Prostate gland (tissue), 2 donors: ENCODE measurements at regions not wholly inside any gene's neighbourhood (a gene's known extent, or its start where the extent isn't known, plus 50 kb on each side); places are given as distances from the start of the nearest gene placed in this dataset.
"Not testable (repeated sequence)": the region's sequence is repeated elsewhere in the genome, so short reads cannot be mapped to it uniquely, and the experiment has no call there.

Experiments
- POLR2A ChIP-seq: fragments of 450-650 bp; IDR thresholded peaks from one replicate; pipeline ENCODE4 v1.6.1; 2016; ENCODE audit warnings: antibody characterized with exemption, mild to moderate bottlenecking
- POLR2AphosphoS5 ChIP-seq: sonication (generic); formaldehyde crosslinking; IDR thresholded peaks from one replicate; pipeline ENCODE4 v1.6.1; 2017; ENCODE audit warnings: antibody characterized with exemption
- TF ChIP-seq, protein P1 (sequence below), 4 experiments: fragments of 200-600 bp in 2 of 4; fragments of 450-650 bp in 2 of 4; sonication (generic) in 2 of 4; IDR thresholded peaks; 1 replicate in 3 of 4; 2 replicates in 1 of 4; pipeline ENCODE4 v1.5.1; 2016 to 2019; ENCODE audit warnings: antibody characterized with exemption in 4 of 4, mild to moderate bottlenecking in 2 of 4, moderate library complexity in 2 of 4

DNA sequence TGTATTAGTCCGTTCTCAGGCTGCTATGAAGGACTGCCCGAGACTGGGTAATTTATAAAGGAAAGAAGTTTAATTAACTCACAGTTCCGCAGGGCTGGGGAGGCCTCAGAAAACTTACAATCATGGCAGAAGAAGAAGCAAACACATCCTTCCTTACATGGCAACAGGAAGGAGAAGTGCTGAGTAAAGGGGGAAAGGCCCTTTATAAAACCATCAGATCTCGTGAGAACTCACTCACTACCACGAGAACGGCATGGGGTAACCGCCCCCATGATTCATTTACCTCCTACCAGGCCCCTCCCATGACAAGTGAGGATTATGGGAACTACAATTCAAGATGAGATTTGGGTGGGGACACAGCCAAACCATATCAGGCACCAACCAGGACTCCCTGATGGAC, 51.4 kb upstream of the PAX7 start:
- not testable (repeated sequence) for TF ChIP-seq POLR2A, POLR2AphosphoS5
- TF ChIP-seq, protein P1, sequence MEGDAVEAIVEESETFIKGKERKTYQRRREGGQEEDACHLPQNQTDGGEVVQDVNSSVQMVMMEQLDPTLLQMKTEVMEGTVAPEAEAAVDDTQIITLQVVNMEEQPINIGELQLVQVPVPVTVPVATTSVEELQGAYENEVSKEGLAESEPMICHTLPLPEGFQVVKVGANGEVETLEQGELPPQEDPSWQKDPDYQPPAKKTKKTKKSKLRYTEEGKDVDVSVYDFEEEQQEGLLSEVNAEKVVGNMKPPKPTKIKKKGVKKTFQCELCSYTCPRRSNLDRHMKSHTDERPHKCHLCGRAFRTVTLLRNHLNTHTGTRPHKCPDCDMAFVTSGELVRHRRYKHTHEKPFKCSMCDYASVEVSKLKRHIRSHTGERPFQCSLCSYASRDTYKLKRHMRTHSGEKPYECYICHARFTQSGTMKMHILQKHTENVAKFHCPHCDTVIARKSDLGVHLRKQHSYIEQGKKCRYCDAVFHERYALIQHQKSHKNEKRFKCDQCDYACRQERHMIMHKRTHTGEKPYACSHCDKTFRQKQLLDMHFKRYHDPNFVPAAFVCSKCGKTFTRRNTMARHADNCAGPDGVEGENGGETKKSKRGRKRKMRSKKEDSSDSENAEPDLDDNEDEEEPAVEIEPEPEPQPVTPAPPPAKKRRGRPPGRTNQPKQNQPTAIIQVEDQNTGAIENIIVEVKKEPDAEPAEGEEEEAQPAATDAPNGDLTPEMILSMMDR (IDR thresholded peaks at IDR 0.05), result not testable (repeated sequence)
